ENCODE measurements at regions not wholly inside any gene's neighbourhood (a gene's known extent, or its start where the extent isn't known, plus 50 kb on each side); places are given as distances from the start of the nearest gene placed in this dataset.
"Not testable (repeated sequence)": the region's sequence is repeated elsewhere in the genome, so short reads cannot be mapped to it uniquely, and the experiment has no call there.

DNA sequence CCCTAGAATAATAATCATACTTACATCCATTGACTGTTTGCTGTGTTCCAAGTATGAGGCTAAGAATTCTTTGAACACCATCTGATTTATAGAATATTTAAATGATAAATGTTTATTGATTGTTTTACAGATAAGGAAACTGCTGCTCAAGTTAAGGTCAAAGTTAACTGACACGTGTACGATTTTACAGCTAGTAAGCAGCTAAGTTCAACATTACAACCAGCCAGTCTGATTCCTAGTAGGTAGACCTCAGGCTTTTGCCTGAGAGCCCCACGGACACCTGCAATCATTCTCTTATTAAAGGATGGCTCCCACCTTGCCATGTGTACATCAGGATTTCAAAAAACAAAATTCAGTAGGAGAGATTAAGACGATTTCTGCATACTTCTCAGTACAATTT is 141.9 kb downstream of the SPRY2 start:
- ATAC-seq (no peak), DNase-seq (ENCODE audit: missing footprints) (no peak)
- intact Hi-C loops (cut with DNase I), result no loop called here

- DNase-seq (ENCODE audit: missing footprints) (no peak), ATAC-seq (no peak)
- intact Hi-C loops (cut with DNase I), result no loop called here
Observed at GRCh38 chr13:80196756-80197155, 144.2 kb downstream of the SPRY2 start.

- intact Hi-C loops (cut with DNase I), result no loop called here
- no peak for ATAC-seq
- no peak for DNase-seq (ENCODE audit: missing footprints)
Observed at GRCh38 chr13:80195649-80196048, 145.3 kb downstream of the SPRY2 start.

GRCh38 chr13:80189889-80190597 is 150.9 kb downstream of the SPRY2 start:
- no peak for ATAC-seq
- intact Hi-C loops (cut with DNase I), result no loop called here
- DNase-seq (ENCODE audit: missing footprints), result no peak

- intact Hi-C loops (cut with DNase I), result no loop called here
- ATAC-seq, result no peak
Observed at GRCh38 chr13:80180740-80181355, 160.1 kb downstream of the SPRY2 start.

DNA sequence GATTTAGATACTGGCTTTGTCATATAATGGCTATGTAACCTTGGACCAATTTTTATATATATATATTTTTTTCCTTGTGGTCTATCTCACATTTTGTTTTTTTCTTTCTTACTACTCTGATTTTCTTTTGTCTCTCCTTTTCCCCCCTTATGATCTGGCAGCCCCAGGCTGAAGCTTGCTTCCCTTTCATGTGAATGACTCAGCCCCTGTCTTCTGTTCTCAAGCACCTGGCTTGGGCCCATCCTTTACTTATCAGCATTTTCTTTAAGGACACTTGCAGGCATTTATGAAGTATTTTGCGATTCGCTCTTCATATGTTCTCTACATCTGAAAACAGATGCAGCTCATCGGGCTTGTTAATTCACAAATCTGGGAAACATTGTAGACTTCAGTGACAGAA is 163.6 kb downstream of the SPRY2 start:
- ATAC-seq (no peak), DNase-seq (ENCODE audit: missing footprints) (no peak)
- intact Hi-C loops (cut with DNase I), result no loop called here

More at GRCh38 chr13:80180740-80181355, 160.1 kb downstream of the SPRY2 start:
- DNase-seq (ENCODE audit: missing footprints), result no peak

DNA sequence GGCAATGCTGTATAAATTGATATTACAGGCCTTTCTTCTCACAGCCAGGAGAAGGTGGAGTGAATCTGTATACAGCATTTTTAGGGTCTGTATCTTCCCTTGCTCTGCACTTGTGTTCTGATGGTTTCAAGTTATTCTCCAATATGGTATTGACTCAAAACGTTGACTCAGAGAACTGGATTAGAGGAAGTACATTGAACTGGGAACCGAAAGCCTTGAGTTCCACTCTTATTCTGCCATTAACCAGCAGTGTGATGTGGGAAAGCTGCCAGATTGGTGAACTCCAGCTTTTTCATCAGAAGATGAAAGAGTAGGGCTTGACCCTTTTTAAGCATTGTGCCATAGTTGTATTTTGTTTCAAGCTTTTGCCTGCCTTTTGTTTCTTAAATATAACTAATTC is 167.7 kb downstream of the SPRY2 start:
- DNase-seq (ENCODE audit: missing footprints) (no peak), ATAC-seq (peak; percentile 42)
- intact Hi-C loops (cut with DNase I), result no loop called here

GRCh38 chr13:80171096-80171495 is 169.8 kb downstream of the SPRY2 start:
- intact Hi-C loops (cut with DNase I), result no loop called here
- DNase-seq (ENCODE audit: missing footprints) (no peak), ATAC-seq (no peak)

- intact Hi-C loops (cut with DNase I), result no loop called here
- DNase-seq (ENCODE audit: missing footprints) (no peak), ATAC-seq (peak; percentile 65)
Observed at GRCh38 chr13:80168089-80168850, 172.7 kb downstream of the SPRY2 start.

DNA sequence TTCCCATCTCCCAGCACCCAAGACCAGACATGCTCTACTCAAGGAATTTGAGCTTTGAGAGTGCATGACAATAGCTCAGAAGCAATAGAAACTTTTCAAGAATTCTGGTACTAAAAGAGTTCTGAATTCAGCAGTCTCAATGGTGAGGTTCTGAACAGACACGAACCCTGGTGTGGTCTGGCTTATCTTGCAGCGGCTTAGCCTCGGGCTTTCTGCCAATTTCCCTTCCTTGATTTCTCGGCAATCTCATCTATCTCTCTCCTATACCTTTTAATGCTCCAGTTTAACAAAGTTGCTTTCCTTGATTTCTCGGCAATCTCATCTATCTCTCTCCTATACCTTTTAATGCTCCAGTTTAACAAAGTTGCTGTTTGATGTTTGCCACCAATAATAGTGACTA is 174.6 kb downstream of the SPRY2 start:
- no peak for ATAC-seq
- no peak for DNase-seq (ENCODE audit: missing footprints)
- intact Hi-C loops (cut with DNase I), result no loop called here

DNA sequence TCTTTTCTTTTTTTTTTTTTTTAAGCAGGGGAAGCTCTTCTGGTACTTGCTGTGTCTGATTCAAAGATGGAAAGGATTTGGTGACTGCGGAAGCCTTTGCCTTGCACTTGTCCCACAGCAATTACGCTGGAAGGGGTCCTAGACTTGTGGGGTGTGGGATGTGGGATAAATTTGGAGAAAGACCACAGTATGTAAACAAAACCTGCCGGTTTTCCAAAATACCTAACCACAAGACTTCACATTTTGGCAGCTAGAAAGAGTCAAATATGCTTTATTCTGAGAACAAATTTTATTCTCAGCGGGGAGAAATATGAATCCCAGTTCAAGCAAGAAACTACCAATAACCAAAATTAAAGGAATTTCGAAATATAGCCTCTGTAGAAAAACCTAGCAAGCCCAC is 176.5 kb downstream of the SPRY2 start:
- intact Hi-C loops (cut with DNase I), result no loop called here
- ATAC-seq, result no peak

DNA sequence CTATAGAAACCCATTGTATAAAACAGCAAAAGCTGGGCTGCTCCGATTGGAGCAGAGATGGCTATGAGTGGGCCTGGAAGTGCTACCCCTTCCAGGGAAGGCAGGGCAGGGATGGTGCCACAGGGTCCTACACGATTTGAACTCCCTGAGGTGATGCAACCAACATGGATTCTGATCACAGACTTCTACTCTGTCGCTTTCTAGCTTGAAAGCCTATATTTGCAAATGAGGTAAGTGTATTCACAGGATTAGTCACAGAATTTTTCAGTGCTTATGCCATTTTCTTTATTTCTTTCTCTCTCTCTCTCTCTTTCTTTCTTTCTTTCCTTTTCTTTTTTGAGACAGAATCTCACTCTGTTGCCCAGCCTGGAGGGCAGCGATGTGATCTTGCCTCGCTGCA is 179.0 kb downstream of the SPRY2 start:
- DNase-seq (ENCODE audit: missing footprints), result no peak
- intact Hi-C loops (cut with DNase I), result no loop called here
- no peak for ATAC-seq

More for the DNA sequence above, 176.5 kb downstream of the SPRY2 start:
- no peak for DNase-seq (ENCODE audit: missing footprints)

DNA sequence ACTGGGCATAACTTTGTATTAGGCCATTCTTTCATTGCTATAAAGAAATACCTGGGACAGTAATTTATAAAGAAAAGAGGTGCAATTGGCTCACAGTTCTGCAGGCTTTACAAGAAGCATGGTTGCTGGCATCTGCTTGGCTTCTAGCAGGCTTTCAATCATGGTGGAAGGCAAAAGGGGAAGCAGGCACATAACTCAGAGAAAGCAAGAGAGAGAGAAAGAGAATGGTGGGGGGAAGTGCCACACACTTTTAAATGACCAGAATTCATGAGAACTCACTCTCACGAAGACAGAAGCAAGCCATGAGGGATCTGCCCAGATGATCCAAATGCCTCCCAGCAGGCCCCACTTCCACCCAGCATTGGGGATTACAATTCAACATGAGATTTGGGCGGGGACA is 179.7 kb downstream of the SPRY2 start:
- ATAC-seq, result no peak
- intact Hi-C loops (cut with DNase I), result no loop called here
- DNase-seq (ENCODE audit: missing footprints), result no peak

GRCh38 chr13:80160110-80160509 is 180.8 kb downstream of the SPRY2 start:
- DNase-seq (ENCODE audit: missing footprints) (no peak), ATAC-seq (no peak)
- intact Hi-C loops (cut with DNase I), result no loop called here

- ATAC-seq, result no peak
- no peak for DNase-seq (ENCODE audit: missing footprints)
- intact Hi-C loops (cut with DNase I), result no loop called here
Observed at GRCh38 chr13:80157261-80157932, 183.5 kb downstream of the SPRY2 start.

DNA sequence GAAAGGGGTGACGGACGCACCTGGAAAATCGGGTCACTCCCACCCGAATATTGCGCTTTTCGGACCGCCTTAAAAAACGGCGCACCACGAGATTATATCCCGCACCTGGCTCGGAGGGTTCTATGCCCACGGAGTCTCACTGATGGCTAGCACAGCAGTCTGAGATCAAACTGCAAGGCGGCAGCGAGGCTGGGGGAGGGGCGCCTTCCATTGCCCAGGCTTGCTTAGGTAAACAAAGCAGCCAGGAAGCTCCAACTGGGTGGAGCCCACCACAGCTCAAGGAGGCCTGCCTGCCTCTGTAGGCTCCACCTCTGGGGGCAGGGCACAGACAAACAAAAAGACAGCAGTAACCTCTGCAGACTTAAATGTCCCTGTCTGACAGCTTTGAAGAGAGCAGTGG is 188.8 kb downstream of the SPRY2 start:
- DNase-seq (ENCODE audit: missing footprints); ATAC-seq; intact Hi-C loops (cut with DNase I): not testable (repeated sequence)

GRCh38 chr13:80151016-80151415 is 189.9 kb downstream of the SPRY2 start:
- ATAC-seq, result no peak
- intact Hi-C loops (cut with DNase I), result no loop called here
- DNase-seq (ENCODE audit: missing footprints), result no peak

DNA sequence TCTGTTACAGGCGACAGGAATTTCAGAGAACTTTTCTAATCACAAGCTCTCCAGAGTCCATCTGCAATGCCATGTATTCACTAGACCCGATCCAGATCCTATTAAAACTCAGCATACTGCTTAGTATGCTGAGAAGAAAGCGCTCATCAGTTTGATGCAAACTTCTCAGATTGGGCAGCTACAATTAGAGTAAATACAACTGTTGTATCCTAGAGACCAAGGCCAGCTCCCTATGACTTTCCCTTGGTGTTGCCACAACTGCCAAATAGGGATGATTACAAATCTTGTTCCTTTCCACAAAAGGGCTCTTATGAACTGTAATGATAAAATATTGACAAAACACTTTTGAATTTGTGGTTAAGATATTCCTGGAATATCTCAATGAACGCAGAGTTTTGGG is 191.2 kb downstream of the SPRY2 start:
- DNase-seq (ENCODE audit: missing footprints) (no peak), ATAC-seq (no peak)
- intact Hi-C loops (cut with DNase I), result no loop called here

DNA sequence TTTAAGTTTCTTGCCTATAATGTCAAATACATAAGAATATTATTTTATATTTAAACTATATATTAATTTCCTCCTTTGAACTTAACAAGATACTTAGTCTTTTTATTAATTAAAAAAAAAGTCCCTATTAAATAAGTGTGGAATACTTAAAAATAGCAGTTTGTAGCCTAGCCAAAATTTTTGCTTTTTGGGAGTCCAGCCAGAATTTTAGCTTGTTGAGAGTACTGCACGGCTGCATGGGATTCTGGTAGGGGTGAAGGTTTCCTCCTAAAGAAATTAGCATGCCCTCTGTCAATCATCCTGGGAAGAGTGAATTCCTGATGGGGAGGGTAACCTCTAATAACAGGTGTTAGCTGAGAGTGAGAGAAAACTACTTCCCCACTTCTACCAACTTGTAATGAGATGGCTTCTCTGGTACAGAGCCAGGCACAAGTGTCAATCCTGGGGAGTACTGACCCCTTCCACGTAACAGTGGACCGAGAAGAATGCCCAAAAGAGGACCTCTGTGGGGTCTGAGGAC is 195.7 kb downstream of the SPRY2 start:
- intact Hi-C loops (cut with DNase I), result no loop called here
- no peak for DNase-seq (ENCODE audit: missing footprints)
- peak; percentile 30 for ATAC-seq
